ENCODE measurements at regions not wholly inside any gene's neighbourhood (a gene's known extent, or its start where the extent isn't known, plus 50 kb on each side); places are given as distances from the start of the nearest gene placed in this dataset.

DNA sequence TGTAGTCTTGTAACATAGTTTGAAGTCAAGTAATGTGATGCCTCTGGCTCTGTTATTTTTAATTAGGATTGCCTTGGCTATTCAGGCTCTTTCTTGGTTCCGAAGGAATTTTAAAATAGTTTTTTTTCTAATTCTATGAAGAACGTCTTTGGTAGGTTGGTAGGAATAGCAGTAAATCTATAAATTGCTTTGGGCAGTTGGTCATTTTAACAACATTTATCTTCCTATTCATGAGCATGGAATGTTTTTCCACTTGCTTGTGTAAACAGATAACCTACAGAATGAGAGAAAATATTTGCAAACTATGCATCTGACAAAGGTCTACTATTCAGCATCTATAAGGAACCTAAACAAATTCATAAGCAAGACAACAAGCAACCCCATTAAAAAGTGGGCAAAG lies 173.2 kb upstream of the TRPC7 start:
- ATAC-seq (no peak), DNase-seq (no peak)
- no peaks in the 10 kb centered on the region for H3K4me1 ChIP-seq
- no peaks in the 10 kb centered on the region for H3K9me3 ChIP-seq
- no peaks in the 10 kb centered on the region for H3K27me3 ChIP-seq
- no peak overlapping the region for H3K27ac ChIP-seq
- H3K36me3 ChIP-seq = no peaks in the 10 kb centered on the region
- H3K4me3 ChIP-seq = no peak overlapping the region
- intact Hi-C loops (cut with DNase I) = no loop called here
- TF ChIP-seq, protein P1, sequence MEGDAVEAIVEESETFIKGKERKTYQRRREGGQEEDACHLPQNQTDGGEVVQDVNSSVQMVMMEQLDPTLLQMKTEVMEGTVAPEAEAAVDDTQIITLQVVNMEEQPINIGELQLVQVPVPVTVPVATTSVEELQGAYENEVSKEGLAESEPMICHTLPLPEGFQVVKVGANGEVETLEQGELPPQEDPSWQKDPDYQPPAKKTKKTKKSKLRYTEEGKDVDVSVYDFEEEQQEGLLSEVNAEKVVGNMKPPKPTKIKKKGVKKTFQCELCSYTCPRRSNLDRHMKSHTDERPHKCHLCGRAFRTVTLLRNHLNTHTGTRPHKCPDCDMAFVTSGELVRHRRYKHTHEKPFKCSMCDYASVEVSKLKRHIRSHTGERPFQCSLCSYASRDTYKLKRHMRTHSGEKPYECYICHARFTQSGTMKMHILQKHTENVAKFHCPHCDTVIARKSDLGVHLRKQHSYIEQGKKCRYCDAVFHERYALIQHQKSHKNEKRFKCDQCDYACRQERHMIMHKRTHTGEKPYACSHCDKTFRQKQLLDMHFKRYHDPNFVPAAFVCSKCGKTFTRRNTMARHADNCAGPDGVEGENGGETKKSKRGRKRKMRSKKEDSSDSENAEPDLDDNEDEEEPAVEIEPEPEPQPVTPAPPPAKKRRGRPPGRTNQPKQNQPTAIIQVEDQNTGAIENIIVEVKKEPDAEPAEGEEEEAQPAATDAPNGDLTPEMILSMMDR (IDR thresholded peaks at IDR 0.05) = no peak

DNA sequence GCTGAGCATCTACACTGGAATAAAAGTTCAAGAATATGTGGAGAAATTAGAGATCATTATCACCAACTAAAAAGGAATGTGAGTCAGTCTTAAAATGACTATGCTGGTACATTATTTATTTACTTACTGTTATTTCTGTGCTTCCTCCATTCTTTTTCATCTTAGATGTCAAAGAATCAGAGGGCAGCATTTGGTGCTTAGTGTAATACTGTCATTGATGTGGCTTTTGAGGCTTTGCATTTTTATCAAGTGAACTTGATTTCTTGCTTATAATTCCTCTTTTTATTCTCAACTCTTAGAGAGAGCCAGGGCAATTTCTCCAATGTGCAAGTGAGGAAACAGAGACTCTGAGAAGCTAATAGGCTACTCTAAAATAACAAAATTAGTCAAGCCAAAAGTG lies 163.7 kb upstream of the TRPC7 start:
- intact Hi-C loops (cut with DNase I) = no loop called here
- ATAC-seq (no peak), DNase-seq (no peak)
- Histone ChIP-seq H3K4me3 (no peak overlapping the region), H3K4me1 (no peaks in the 10 kb centered on the region), H3K9me3 (no peaks in the 10 kb centered on the region), H3K27ac (no peak overlapping the region), H3K27me3 (no peaks in the 10 kb centered on the region), H3K36me3 (no peaks in the 10 kb centered on the region)
- TF ChIP-seq, protein P1 (IDR thresholded peaks at IDR 0.05) = no peak

DNA sequence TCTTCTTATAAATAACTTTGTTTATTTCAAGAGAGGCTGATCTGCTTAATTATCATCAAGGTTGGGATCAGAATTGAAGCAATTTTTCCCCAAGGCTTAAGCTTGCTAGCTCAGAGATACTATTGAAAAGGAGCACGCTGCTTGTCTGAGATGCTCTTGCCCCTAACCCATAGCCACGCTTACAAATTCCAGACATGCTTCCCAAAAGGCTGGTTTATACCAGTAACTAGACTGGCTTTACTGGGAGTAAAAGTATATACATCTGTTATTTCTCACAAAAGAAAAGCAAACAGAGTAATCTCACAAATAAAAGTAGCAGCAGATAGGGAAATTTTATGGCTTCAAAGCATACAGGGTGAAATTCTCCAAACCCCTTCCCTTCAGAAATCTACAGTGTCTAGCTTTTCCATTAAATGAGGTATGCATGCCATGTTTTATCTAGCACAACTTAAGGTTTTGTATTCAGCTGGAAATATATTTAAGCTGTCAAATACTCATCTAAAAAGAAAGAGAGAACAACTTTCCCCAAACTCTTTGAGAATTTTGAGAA lies 163.2 kb upstream of the TRPC7 start:
- TF ChIP-seq, protein P1 (IDR thresholded peaks at IDR 0.05) = no peak
- Histone ChIP-seq H3K36me3 (no peaks in the 10 kb centered on the region), H3K27ac (no peak overlapping the region), H3K4me1 (no peaks in the 10 kb centered on the region), H3K4me3 (no peak overlapping the region), H3K9me3 (no peaks in the 10 kb centered on the region), H3K27me3 (no peaks in the 10 kb centered on the region)
- DNase-seq (no peak), ATAC-seq (no peak)
- intact Hi-C loops (cut with DNase I) = no loop called here

DNA sequence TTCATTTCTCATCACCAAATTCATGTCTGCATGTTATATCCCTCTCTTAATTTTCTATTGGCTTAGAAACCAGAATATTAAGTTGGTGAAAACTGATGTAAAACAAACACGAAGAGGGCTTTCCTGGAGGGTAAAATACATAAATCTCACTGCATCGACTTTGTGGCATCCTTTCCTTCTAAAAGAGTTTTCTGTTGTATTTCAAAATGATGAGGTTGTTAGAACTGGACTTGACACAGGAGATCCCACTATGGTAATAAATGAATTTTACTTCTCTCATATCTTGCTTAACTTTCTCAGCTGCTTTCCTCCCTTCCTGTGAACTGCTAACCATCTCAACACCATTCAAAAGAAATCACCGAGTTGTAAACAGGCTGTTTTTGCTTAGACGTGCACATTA lies 162.0 kb upstream of the TRPC7 start:
- TF ChIP-seq, protein P1 (IDR thresholded peaks at IDR 0.05) = no peak
- intact Hi-C loops (cut with DNase I) = no loop called here

DNA sequence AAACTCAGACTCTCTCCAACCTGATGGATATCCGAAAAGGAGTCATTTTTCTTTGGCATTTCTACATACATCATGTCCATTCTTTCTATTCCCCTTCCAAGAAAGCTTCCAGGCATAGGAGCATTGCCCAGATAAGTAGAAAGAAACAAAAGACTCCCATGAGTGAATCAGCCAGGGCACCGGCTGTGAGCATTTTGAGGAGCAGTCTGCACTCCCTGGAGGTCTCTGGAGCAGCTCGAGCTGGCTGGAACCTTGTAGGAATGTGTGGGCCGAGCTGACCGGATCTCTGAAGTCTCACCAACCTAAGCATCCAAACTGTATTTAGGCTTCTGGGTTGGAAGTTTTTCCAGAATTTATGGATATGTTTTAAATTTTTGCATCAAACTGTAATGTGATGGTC lies 161.4 kb upstream of the TRPC7 start:
- no peaks in the 10 kb centered on the region for H3K27me3 ChIP-seq
- H3K27ac ChIP-seq = no peak overlapping the region
- intact Hi-C loops (cut with DNase I) = no loop called here
- H3K4me1 ChIP-seq = no peaks in the 10 kb centered on the region
- DNase-seq = no peak
- TF ChIP-seq, protein P1 (IDR thresholded peaks at IDR 0.05) = no peak
- no peaks in the 10 kb centered on the region for H3K9me3 ChIP-seq
- no peak for ATAC-seq
- no peak overlapping the region for H3K4me3 ChIP-seq
- H3K36me3 ChIP-seq = no peaks in the 10 kb centered on the region

More for the DNA sequence above, 162.0 kb upstream of the TRPC7 start:
- Histone ChIP-seq H3K36me3 (no peaks in the 10 kb centered on the region), H3K27me3 (no peaks in the 10 kb centered on the region), H3K4me3 (no peak overlapping the region), H3K27ac (no peak overlapping the region), H3K9me3 (no peaks in the 10 kb centered on the region), H3K4me1 (no peaks in the 10 kb centered on the region)
- DNase-seq (no peak), ATAC-seq (no peak)

DNA sequence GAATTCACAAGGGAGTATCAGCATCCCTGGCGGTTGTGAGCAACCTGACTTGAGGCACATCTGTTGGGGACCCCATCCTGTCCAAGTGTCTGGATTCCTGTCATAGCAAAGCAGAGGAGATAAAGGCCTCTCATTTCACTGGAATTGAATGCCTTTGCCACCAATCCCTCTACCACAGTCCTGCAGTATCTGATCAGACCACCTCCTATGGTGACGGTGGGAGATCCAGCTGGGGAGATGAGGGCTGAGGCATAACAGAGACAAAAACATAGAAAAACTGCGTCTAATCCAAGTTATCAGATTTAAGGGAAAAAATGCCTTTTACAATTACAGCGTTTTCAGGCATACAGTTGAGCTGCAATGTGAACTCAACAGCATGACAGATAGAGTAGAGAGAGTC lies 160.7 kb upstream of the TRPC7 start:
- no peak overlapping the region for H3K4me3 ChIP-seq
- no peak overlapping the region for H3K27ac ChIP-seq
- H3K4me1 ChIP-seq = no peaks in the 10 kb centered on the region
- no peaks in the 10 kb centered on the region for H3K36me3 ChIP-seq
- no peaks in the 10 kb centered on the region for H3K27me3 ChIP-seq
- TF ChIP-seq, protein P1 (IDR thresholded peaks at IDR 0.05) = no peak
- no peak for DNase-seq
- intact Hi-C loops (cut with DNase I) = no loop called here
- no peak for ATAC-seq
- no peaks in the 10 kb centered on the region for H3K9me3 ChIP-seq
